ENCODE measurements at regions not wholly inside any gene's neighbourhood (a gene's known extent, or its start where the extent isn't known, plus 50 kb on each side); places are given as distances from the start of the nearest gene placed in this dataset.

DNA sequence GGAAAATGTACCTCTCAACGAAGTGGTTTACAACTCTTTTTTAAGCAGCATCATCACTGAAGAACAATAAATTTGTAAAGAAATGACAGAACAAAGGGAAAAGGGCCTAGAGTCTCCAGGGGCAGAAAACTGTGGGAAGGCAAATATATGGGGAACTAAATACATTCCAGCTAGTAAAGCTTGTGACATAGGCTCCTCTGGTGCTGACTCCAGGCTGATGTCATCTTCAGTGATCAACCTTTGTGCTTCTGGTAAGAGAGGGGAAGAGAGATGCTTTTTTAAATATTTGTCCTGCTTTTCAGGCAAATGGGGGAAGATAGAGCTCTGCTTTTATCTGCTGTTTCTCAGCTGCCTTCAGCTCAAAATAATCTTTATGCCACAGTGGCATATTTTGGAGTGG lies 323.2 kb downstream of the LRRIQ3 start (continued):
- TF ChIP-seq, protein P1, sequence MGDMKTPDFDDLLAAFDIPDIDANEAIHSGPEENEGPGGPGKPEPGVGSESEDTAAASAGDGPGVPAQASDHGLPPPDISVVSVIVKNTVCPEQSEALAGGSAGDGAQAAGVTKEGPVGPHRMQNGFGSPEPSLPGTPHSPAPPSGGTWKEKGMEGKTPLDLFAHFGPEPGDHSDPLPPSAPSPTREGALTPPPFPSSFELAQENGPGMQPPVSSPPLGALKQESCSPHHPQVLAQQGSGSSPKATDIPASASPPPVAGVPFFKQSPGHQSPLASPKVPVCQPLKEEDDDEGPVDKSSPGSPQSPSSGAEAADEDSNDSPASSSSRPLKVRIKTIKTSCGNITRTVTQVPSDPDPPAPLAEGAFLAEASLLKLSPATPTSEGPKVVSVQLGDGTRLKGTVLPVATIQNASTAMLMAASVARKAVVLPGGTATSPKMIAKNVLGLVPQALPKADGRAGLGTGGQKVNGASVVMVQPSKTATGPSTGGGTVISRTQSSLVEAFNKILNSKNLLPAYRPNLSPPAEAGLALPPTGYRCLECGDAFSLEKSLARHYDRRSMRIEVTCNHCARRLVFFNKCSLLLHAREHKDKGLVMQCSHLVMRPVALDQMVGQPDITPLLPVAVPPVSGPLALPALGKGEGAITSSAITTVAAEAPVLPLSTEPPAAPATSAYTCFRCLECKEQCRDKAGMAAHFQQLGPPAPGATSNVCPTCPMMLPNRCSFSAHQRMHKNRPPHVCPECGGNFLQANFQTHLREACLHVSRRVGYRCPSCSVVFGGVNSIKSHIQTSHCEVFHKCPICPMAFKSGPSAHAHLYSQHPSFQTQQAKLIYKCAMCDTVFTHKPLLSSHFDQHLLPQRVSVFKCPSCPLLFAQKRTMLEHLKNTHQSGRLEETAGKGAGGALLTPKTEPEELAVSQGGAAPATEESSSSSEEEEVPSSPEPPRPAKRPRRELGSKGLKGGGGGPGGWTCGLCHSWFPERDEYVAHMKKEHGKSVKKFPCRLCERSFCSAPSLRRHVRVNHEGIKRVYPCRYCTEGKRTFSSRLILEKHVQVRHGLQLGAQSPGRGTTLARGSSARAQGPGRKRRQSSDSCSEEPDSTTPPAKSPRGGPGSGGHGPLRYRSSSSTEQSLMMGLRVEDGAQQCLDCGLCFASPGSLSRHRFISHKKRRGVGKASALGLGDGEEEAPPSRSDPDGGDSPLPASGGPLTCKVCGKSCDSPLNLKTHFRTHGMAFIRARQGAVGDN (IDR thresholded peaks at IDR 0.05): no peak

DNA sequence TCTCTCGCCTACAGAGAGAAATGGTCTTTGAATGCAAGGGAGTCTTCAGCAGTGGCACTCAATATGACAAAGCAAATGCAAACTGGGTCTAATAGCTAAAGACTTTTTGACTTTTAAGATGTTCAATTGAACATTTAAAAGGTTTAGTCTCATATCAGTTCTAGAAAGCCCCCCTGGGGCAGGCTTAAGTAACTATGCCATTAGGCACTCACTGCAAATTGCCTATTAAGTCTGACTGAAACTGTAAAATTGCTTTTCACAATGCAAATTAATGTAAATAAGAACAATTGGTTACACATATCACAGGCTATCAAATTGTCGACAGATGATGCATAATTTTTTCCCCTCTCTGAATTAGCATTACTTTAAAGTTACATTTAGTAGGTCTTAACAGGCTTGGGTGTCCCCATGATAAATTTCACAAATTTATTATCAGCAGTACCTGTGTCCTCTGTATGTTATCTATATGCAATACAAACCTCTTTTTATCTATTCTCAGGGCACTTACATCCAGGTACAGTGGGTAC lies 329.1 kb downstream of the LRRIQ3 start:
- no peak for TF ChIP-seq BHLHE40 (IDR thresholded peaks at IDR 0.05; ENCODE audit: borderline replicate concordance in 1 of 2, low read depth in 2 of 2, low read length in 1 of 2)
- no peak for TF ChIP-seq TBL1XR1 (IDR thresholded peaks at IDR 0.05; ENCODE audit: low read depth, low read length)
- TF ChIP-seq CBFB (IDR thresholded peaks at IDR 0.05; ENCODE audit: low read depth): no peak
- no peak for TF ChIP-seq NFIC (IDR thresholded peaks at IDR 0.05; ENCODE audit: low read depth, low read length)
- no peak for TF ChIP-seq MAX (IDR thresholded peaks at IDR 0.05; ENCODE audit: low read depth, low read length)
- TF ChIP-seq IRF5 (IDR thresholded peaks at IDR 0.05; ENCODE audit: borderline replicate concordance): no peak
- TF ChIP-seq POU2F2 (IDR thresholded peaks at IDR 0.05; ENCODE audit: borderline replicate concordance, low read depth, low read length): no peak
- TF ChIP-seq E2F4 (IDR thresholded peaks at IDR 0.05; ENCODE audit: low read depth, low read length): no peak
- ChIA-PET RAD21 (ENCODE audit: unreplicated experiment) (no interaction called here), SMC1A (ENCODE audit: uncharacterized antibody, unreplicated experiment) (no interaction called here), POLR2A (no interaction called here), CTCF (no interaction called here)
- in situ Hi-C loops (cut with MboI) (no loop called here), intact Hi-C loops (cut with micrococcal nuclease; ENCODE audit: unreplicated experiment) (no loop called here)
- H3K4me1 ChIP-seq (ENCODE audit: control insufficient read depth, insufficient read depth, low read length): no peaks in the 10 kb centered on the region
- H3K27ac ChIP-seq (ENCODE audit: control insufficient read depth, insufficient read depth): no peak overlapping the region
- no peak overlapping the region for H2AFZ ChIP-seq (ENCODE audit: control insufficient read depth, low read depth, low read length)
- no peak for DNase-seq (ENCODE audit: low read depth, low spot score)
- BruUV-seq (replicated peaks): no TSS peak
- H3K4me2 ChIP-seq (ENCODE audit: control insufficient read depth, insufficient read depth): no peak overlapping the region
- no peak for ATAC-seq
- no peak for FAIRE-seq
- 28% methylated on average over 2 of the region's 2 CpGs for WGBS (ENCODE audit: insufficient coverage, insufficient replicate concordance, low lambda C conversion rate, missing lambda C conversion rate)
- H4K20me1 ChIP-seq (ENCODE audit: control insufficient read depth, insufficient read depth): no peaks in the 10 kb centered on the region
- no peaks in the 10 kb centered on the region for H3K27me3 ChIP-seq (replicated peaks in 1 of 2; ENCODE audit: control insufficient read depth in 2 of 2, insufficient read depth in 2 of 2, low read length in 1 of 2)
- no peaks in the 10 kb centered on the region for H3K9me3 ChIP-seq (replicated peaks; ENCODE audit: control insufficient read depth, insufficient read depth, low read length)
- no peaks in the 10 kb centered on the region for H3K36me3 ChIP-seq (ENCODE audit: control insufficient read depth in 2 of 2, insufficient read depth in 2 of 2, low read length in 1 of 2)
- H3K9ac ChIP-seq (ENCODE audit: control insufficient read depth, insufficient read depth, low read length): no peak overlapping the region
- no peaks in the 10 kb centered on the region for H3K79me2 ChIP-seq (ENCODE audit: control insufficient read depth, insufficient read depth, low read length)
- H3K4me3 ChIP-seq: no peak overlapping the region
